ENCODE measurements at regions not wholly inside any gene's neighbourhood (a gene's known extent, or its start where the extent isn't known, plus 50 kb on each side); places are given as distances from the start of the nearest gene placed in this dataset.

GRCh38 chr4:85168234-85168834, 201.8 kb upstream of the WDFY3 start:
- TF ChIP-seq POLR2A (IDR thresholded peaks at IDR 0.05) (no peak), CTCF (IDR thresholded peaks at IDR 0.05) (no peak)
- Histone ChIP-seq H3K27me3 (no peaks in the 10 kb centered on the region), H3K9me3 (no peaks in the 10 kb centered on the region), H3K4me1 (no peaks in the 10 kb centered on the region), H3K27ac (no peak overlapping the region), H3K36me3 (ENCODE audit: low read depth, missing control alignments) (no peaks in the 10 kb centered on the region), H3K4me3 (no peak overlapping the region)
- DNase-seq = no peak
- intact Hi-C loops (cut with DNase I; ENCODE audit: low total_unique reads) = no loop called here

- Histone ChIP-seq H3K36me3 (ENCODE audit: low read depth, missing control alignments) (no peaks in the 10 kb centered on the region), H3K27me3 (no peaks in the 10 kb centered on the region), H3K4me3 (no peak overlapping the region), H3K4me1 (no peaks in the 10 kb centered on the region), H3K9me3 (no peaks in the 10 kb centered on the region), H3K27ac (no peak overlapping the region)
- intact Hi-C loops (cut with DNase I; ENCODE audit: low total_unique reads) = no loop called here
- TF ChIP-seq POLR2A (IDR thresholded peaks at IDR 0.05) = no peak
- no peak for TF ChIP-seq CTCF (IDR thresholded peaks at IDR 0.05)
- no peak for DNase-seq
These were observed 203.8 kb upstream of the WDFY3 start for GRCh38 chr4:85170241-85170640.

- intact Hi-C loops (cut with DNase I; ENCODE audit: low total_unique reads) = no loop called here
- no peak for TF ChIP-seq CTCF (IDR thresholded peaks at IDR 0.05)
- TF ChIP-seq POLR2A (IDR thresholded peaks at IDR 0.05) = no peak
These were observed 208.7 kb upstream of the WDFY3 start for GRCh38 chr4:85175190-85175589.

GRCh38 chr4:85177092-85177491, 210.6 kb upstream of the WDFY3 start:
- intact Hi-C loops (cut with DNase I; ENCODE audit: low total_unique reads) = no loop called here
- Histone ChIP-seq H3K27ac (no peak overlapping the region), H3K4me3 (no peak overlapping the region), H3K4me1 (no peaks in the 10 kb centered on the region), H3K27me3 (no peaks in the 10 kb centered on the region), H3K9me3 (no peaks in the 10 kb centered on the region), H3K36me3 (ENCODE audit: low read depth, missing control alignments) (no peaks in the 10 kb centered on the region)
- no peak for DNase-seq
- TF ChIP-seq CTCF (IDR thresholded peaks at IDR 0.05) (no peak), POLR2A (IDR thresholded peaks at IDR 0.05) (no peak)

More at GRCh38 chr4:85175190-85175589, 208.7 kb upstream of the WDFY3 start:
- no peak for DNase-seq
- Histone ChIP-seq H3K27ac (no peak overlapping the region), H3K36me3 (ENCODE audit: low read depth, missing control alignments) (no peaks in the 10 kb centered on the region), H3K4me3 (no peak overlapping the region), H3K4me1 (no peaks in the 10 kb centered on the region), H3K9me3 (no peaks in the 10 kb centered on the region), H3K27me3 (no peaks in the 10 kb centered on the region)
- 94 to 97% methylated on average over 1 of the region's 1 CpG for WGBS, 2 donors

GRCh38 chr4:85177679-85178078, 211.2 kb upstream of the WDFY3 start:
- no peak for DNase-seq
- no peak for TF ChIP-seq POLR2A (IDR thresholded peaks at IDR 0.05)
- TF ChIP-seq CTCF (IDR thresholded peaks at IDR 0.05) = no peak
- no peak overlapping the region for H3K4me3 ChIP-seq
- no peak overlapping the region for H3K27ac ChIP-seq
- intact Hi-C loops (cut with DNase I; ENCODE audit: low total_unique reads) = no loop called here
- H3K27me3 ChIP-seq = no peaks in the 10 kb centered on the region
- no peaks in the 10 kb centered on the region for H3K4me1 ChIP-seq
- no peaks in the 10 kb centered on the region for H3K36me3 ChIP-seq (ENCODE audit: low read depth, missing control alignments)
- no peaks in the 10 kb centered on the region for H3K9me3 ChIP-seq
